Upper lobe of left lung (tissue), 6 donors: ENCODE measurements at regions not wholly inside any gene's neighbourhood (a gene's known extent, or its start where the extent isn't known, plus 50 kb on each side); places are given as distances from the start of the nearest gene placed in this dataset.

ENCODE experiments used
- ATAC-seq, 2 donors: fragments of 200-7000 bp; cut with Tn5 transposase; one replicate each; pipeline ENCODE4 v1.9.1; 2022; ENCODE audit warnings: mild to moderate bottlenecking in 2 of 2, moderate library complexity in 2 of 2; ENCODE audit not compliant: low FRiP score in 2 of 2
- DNase-seq, 2 donors: peaks; one replicate each; pipeline ENCODE4 v3.0.0-alpha.2; 2019 to 2020
- H3K27ac ChIP-seq, 4 donors: fragments of 200-600 bp; sonication (generic); one replicate each; pipeline ENCODE4 v1.5.1; 2016 to 2019
- H3K27me3 ChIP-seq, 4 donors: fragments of 200-600 bp; sonication (generic); one replicate each; pipeline ENCODE4 v1.5.1; 2017 to 2019
- H3K36me3 ChIP-seq, 4 donors: fragments of 200-600 bp; sonication (generic); one replicate each; pipeline ENCODE4 v1.5.1; 2016 to 2019
- H3K4me1 ChIP-seq, 4 donors: fragments of 200-600 bp; sonication (generic); one replicate each; pipeline ENCODE4 v1.5.1; 2018 to 2019
- H3K4me3 ChIP-seq, 4 donors: fragments of 200-600 bp; sonication (generic); one replicate each; pipeline ENCODE4 v1.5.1; 2017 to 2019; ENCODE audit warnings: mild to moderate bottlenecking in 2 of 4, moderate library complexity in 1 of 4
- H3K9me3 ChIP-seq, 4 donors: fragments of 200-600 bp; sonication (generic); one replicate each; pipeline ENCODE4 v1.5.1; 2018 to 2019
- EP300 ChIP-seq, 4 donors: sonication (generic); formaldehyde crosslinking; IDR thresholded peaks; one replicate each; pipeline ENCODE4 v1.5.1; 2017; ENCODE audit warnings: antibody characterized with exemption in 4 of 4, control low read depth in 2 of 4
- POLR2A ChIP-seq, 4 donors: fragments of 450-650 bp; IDR thresholded peaks; one replicate each; pipeline ENCODE4 v1.5.1; 2016 to 2017; ENCODE audit warnings: antibody characterized with exemption in 4 of 4, mild to moderate bottlenecking in 2 of 4
- POLR2AphosphoS5 ChIP-seq, 2 donors: sonication (generic); formaldehyde crosslinking; IDR thresholded peaks; one replicate each; pipeline ENCODE4 v1.5.1; 2017; ENCODE audit warnings: antibody characterized with exemption in 2 of 2
- WGBS, 2 donors: methylation state at CpG; one replicate each; pipeline ENCODE4 v1.1.5; 2017 to 2018; 5-methylcytosine and 5-hydroxymethylcytosine counted together
- TF ChIP-seq, protein P1 (sequence below), 6 experiments: fragments of 450-650 bp in 4 of 6; fragments of 200-600 bp in 2 of 6; sonication (generic) in 2 of 6; IDR thresholded peaks; one replicate each; pipeline ENCODE4 v1.5.1; 2016 to 2019; ENCODE audit warnings: antibody characterized with exemption in 6 of 6
- donor health status: DM: no; HTN: no; CAD: no; lungs with moderate emphysema.
- donor health status: DM: no; HTN: yes; CAD: no; lungs with severe emphysema.

GRCh38 chr2:145091967-145092366 lies 572.0 kb upstream of the ZEB2 start:
- no peaks in the 10 kb centered on the region for H3K36me3 ChIP-seq
- H3K4me1 ChIP-seq = no peaks in the 10 kb centered on the region
- DNase-seq (no peak), ATAC-seq (peak in 1 of 2 donors; percentile 47)
- H3K27me3 ChIP-seq = no peaks in the 10 kb centered on the region
- TF ChIP-seq EP300 (IDR thresholded peaks at IDR 0.05) = no peak
- H3K9me3 ChIP-seq = no peaks in the 10 kb centered on the region
- H3K4me3 ChIP-seq = no peak overlapping the region
- H3K27ac ChIP-seq = no peak overlapping the region

- ATAC-seq (peak in 1 of 2 donors; percentile 81), DNase-seq (no peak)
- Histone ChIP-seq H3K4me3 (no peak overlapping the region), H3K9me3 (no peaks in the 10 kb centered on the region), H3K27me3 (no peaks in the 10 kb centered on the region), H3K36me3 (no peaks in the 10 kb centered on the region), H3K27ac (no peak overlapping the region), H3K4me1 (no peaks in the 10 kb centered on the region)
- TF ChIP-seq, protein P1, sequence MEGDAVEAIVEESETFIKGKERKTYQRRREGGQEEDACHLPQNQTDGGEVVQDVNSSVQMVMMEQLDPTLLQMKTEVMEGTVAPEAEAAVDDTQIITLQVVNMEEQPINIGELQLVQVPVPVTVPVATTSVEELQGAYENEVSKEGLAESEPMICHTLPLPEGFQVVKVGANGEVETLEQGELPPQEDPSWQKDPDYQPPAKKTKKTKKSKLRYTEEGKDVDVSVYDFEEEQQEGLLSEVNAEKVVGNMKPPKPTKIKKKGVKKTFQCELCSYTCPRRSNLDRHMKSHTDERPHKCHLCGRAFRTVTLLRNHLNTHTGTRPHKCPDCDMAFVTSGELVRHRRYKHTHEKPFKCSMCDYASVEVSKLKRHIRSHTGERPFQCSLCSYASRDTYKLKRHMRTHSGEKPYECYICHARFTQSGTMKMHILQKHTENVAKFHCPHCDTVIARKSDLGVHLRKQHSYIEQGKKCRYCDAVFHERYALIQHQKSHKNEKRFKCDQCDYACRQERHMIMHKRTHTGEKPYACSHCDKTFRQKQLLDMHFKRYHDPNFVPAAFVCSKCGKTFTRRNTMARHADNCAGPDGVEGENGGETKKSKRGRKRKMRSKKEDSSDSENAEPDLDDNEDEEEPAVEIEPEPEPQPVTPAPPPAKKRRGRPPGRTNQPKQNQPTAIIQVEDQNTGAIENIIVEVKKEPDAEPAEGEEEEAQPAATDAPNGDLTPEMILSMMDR (IDR thresholded peaks at IDR 0.05) = no peak
- TF ChIP-seq EP300 (IDR thresholded peaks at IDR 0.05) (no peak), POLR2AphosphoS5 (IDR thresholded peaks at IDR 0.05) (no peak), POLR2A (IDR thresholded peaks at IDR 0.05) (no peak)
- 64 to 68% methylated on average over 2 of the region's 2 CpGs for WGBS, 2 donors
Observed at GRCh38 chr2:145090841-145091761, 571.2 kb upstream of the ZEB2 start.

DNA sequence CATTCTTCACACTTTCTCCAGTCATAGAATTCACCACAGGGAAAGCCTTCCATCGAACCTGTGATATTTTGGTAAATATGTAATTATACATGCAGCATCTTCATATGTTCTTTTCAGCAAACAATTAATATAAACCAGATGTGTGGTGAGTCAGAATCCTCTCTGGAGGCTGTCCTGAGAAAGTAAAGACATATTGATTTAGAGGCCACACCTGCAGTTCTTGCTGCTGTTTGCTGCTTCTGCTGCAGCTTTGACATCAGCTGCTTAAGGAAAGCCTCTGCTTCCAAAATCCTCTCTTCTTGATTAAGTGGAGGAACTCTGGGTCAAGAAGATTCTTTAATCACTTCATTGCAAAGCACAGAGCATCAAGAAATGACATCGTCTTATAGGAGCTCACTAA lies 568.8 kb upstream of the ZEB2 start:
- H3K36me3 ChIP-seq = no peaks in the 10 kb centered on the region
- H3K27me3 ChIP-seq = no peaks in the 10 kb centered on the region
- TF ChIP-seq POLR2AphosphoS5 (IDR thresholded peaks at IDR 0.05) (no peak), EP300 (IDR thresholded peaks at IDR 0.05) (no peak), POLR2A (IDR thresholded peaks at IDR 0.05) (no peak)
- TF ChIP-seq, protein P1 (IDR thresholded peaks at IDR 0.05) = no peak
- no peaks in the 10 kb centered on the region for H3K9me3 ChIP-seq
- H3K27ac ChIP-seq = no peak overlapping the region
- ATAC-seq (no peak), DNase-seq (no peak)
- H3K4me1 ChIP-seq = no peaks in the 10 kb centered on the region
- 91 to 92% methylated on average over 2 of the region's 2 CpGs for WGBS, 2 donors
- H3K4me3 ChIP-seq = no peak overlapping the region

DNA sequence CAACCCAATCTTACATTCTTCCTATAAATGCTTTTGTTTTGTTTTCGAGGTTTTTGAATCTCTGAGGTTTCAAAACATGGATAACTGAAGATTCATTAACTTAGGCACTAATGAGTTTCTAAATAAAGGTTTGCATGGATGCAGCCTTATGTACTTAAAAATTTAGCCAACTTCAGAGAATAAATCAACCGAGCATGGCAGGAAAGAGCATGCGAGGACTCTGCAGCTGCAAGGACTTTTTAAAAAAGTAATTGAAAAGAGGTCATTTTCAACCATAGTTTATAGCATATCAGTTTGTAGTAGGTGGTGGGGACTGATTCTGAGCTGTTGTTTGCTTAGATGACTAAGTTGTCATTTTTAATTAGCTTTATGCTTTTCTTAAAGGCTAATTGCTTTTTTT lies 567.0 kb upstream of the ZEB2 start:
- DNase-seq = no peak
- 79 to 80% methylated on average over 3 of the region's 3 CpGs for WGBS, 2 donors

DNA sequence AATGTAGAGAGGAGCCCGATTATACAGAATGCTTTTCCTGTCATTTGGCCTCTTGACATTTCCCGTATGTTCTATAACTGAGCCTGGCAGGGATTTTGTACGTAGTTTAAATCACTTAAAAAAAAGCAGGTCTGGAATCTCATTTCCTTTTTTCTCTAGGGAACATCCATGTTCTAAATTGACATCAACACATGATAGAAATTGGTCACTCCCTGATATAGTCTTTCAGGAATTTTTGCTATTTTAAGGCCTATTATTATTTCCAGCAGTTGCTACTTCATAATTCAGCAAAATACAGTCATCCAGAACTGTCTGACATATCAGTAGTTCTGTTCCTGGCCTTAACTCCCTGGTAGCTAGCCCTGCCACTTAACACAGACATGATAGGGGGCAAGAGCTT lies 565.7 kb upstream of the ZEB2 start:
- 66 to 73% methylated on average over 3 of the region's 3 CpGs for WGBS, 2 donors
- no peak overlapping the region for H3K27ac ChIP-seq
- H3K4me1 ChIP-seq = no peaks in the 10 kb centered on the region
- H3K4me3 ChIP-seq = no peak overlapping the region
- H3K36me3 ChIP-seq = no peaks in the 10 kb centered on the region
- TF ChIP-seq, protein P1 (IDR thresholded peaks at IDR 0.05) = no peak
- TF ChIP-seq POLR2AphosphoS5 (IDR thresholded peaks at IDR 0.05) (no peak), EP300 (IDR thresholded peaks at IDR 0.05) (no peak), POLR2A (IDR thresholded peaks at IDR 0.05) (no peak)
- H3K27me3 ChIP-seq = no peaks in the 10 kb centered on the region
- DNase-seq (no peak), ATAC-seq (peak in 1 of 2 donors; percentile 32)
- no peaks in the 10 kb centered on the region for H3K9me3 ChIP-seq

More for the DNA sequence above, 567.0 kb upstream of the ZEB2 start:
- Histone ChIP-seq H3K4me3 (no peak overlapping the region), H3K4me1 (no peaks in the 10 kb centered on the region), H3K27ac (no peak overlapping the region), H3K9me3 (no peaks in the 10 kb centered on the region), H3K36me3 (no peaks in the 10 kb centered on the region), H3K27me3 (no peaks in the 10 kb centered on the region)
- no peak for ATAC-seq
- TF ChIP-seq POLR2AphosphoS5 (IDR thresholded peaks at IDR 0.05) = no peak
- TF ChIP-seq, protein P1 (IDR thresholded peaks at IDR 0.05) = no peak
